GM19372 (cell line): ENCODE measurements at regions not wholly inside any gene's neighbourhood (a gene's known extent, or its start where the extent isn't known, plus 50 kb on each side); places are given as distances from the start of the nearest gene placed in this dataset.

Source experiments
- ATAC-seq: cut with Tn5 transposase; IDR thresholded peaks from one replicate; pipeline ENCODE4 v1.9.1; 2021; ENCODE audit warnings: mild to moderate bottlenecking, low read depth, moderate library complexity; ENCODE audit not compliant: unreplicated experiment

DNA sequence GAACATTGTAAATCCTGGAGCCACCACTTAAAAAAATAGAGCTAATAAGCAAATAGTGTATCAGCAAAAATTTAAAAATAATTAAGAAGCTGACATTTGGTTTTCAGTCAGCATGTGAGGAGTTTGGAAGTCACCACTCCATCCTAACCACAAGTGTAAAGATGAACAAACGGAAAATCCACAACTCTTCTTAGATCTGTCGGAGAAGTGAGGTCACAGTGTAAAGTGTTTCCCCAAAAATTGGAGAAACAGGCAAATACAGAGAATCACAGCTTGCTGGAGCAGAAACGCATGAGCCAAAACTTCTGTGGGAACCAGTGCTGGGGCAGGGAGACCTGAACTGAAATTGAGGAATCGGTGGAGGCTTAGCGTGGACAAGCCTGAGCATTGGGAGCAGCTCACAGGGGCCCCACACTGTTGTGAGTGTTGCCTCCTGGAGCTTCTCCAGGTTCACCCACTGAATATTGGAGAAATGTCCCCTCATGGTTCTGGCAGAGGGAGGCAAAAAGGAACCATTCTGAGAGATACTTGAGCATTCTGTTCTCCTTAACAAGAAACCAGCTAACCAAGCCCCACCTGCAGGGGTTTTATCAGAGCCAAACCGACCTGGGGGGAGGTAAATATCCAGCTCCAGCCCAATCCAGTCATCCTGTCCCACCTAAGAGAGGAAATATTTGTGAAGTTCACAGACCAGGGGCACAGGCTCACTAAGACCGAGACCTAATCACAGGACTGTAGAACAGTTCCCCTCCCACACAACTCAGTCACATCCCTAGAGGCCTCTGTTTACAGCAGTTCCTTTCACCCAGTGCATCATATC lies 192.0 kb downstream of the ERMARD start:
- ATAC-seq: no peak

DNA sequence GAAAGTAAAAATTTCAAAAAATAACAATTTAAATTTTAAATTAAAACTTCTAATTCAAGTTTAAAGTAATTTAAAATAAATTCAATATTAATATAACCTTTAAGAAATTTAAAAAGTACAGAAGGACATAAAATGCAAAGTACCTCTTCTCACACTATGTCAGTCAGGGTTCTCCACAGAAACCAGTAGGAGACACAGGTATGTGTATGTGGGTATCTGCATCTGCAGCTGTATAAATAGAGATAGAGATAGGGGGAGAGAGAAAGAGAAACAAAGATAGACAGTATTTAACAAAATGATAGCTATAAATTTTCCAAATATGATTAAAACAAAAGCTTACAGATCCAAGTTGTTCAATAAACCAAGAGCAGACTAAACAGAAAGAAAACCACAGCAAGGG lies 190.8 kb downstream of the ERMARD start:
- no peak for ATAC-seq

DNA sequence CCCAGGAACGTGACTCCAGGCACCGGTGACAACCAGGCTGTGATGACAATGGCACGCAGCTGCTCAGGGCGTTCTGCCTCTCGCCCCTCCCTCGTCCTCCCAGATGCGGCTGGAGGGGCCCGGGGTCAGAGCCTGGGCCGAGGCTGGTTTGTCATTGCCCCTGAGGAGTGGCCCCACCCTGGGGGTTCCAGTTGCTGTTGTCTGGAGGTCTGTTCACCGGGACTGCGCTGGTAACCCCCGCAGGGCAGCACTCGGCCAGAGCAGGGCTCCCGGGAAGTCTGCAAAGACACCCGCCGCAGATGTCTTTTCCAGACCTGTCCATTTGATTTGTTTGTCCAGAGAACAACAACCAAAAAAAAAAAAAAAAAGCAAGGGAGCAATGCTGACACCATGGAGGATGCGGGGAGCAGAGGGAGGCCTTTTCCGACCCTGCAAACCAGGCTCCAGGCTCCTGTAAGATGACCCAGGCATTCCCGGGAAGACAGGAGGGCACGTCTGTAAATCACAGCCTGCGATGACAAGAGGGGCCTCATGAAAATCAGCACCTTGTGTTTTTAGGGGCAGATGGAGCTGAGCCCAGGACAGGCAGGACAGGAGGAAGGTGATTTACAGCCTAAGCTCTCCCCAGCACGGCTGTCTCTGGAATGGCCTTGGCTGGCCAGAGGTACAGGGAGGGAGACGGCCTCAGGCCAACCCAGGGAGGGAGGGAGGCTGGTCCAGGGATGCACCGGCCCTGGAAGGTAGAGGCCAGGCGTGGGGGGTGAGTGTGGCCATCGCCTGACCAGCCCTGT lies 189.3 kb downstream of the ERMARD start:
- no peak for ATAC-seq

DNA sequence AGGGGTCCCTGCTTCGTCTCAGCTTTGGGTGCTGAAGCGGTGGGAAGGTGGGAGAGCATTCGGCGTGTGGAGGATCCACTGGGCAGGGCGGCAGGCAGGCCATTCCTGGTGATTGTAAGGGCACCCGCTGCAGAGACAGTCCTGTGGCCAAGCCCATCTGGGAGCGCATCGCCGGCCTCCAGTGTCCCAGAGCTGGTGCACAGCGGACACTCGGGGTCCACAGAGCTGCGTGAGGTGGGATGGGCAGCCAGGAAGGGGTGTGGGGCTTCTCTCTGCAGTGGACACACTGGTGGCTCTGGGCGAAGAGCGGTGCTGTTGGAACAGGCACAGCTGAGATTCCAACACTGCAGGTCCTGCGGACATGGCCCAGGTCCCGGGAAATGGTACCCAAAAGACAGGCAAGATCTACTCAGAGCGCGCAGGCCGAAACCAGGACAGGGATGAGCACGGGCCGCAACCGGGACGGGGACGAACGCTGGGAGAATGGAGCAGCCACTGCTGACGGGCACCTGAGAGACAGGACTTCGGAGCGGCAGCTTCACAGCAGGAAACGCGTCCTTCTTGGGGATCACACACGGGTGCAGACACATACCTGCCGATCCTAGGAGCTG lies 188.2 kb downstream of the ERMARD start:
- ATAC-seq: no peak

DNA sequence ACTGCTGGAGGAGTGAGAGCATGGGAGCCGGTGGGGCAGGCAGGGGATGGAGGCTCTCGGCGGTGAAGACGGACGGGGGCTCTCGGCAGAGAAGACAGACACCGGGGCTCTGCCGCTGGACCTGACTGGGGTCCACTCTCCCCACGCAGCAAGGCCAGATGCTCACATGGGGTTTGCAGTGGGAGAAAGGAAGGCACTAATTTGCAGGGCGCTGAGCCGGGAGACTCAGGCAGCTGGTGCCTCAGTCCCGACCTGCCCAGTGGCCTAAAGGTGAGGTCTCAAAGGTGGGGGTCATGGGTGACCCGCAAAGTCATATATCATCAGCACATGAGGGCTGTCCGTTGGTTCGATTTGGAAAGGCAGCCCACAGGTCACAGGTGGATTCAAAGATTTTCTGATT lies 187.3 kb downstream of the ERMARD start:
- no peak for ATAC-seq

DNA sequence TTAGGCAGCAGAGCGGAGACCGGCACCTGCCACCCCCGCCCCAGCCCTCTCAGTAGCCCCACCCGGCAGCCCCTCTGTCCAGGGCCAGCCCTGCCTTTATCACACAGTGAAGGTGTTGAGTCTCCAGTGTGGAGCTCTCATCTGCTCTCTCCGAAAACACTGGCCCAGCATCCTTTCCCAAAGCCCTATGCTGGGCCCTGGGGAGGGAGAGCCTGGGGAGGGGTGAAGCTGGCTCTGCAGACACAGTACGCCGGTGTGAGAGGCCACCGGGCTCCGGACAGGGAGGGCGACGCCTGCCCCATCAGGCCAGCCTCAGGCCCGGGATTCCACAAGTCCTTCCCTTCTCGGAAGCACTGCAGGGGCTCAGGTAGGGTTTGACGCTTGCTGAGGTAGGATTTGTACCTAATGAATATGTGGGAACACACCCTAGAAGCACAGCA lies 186.9 kb downstream of the ERMARD start:
- no peak for ATAC-seq

DNA sequence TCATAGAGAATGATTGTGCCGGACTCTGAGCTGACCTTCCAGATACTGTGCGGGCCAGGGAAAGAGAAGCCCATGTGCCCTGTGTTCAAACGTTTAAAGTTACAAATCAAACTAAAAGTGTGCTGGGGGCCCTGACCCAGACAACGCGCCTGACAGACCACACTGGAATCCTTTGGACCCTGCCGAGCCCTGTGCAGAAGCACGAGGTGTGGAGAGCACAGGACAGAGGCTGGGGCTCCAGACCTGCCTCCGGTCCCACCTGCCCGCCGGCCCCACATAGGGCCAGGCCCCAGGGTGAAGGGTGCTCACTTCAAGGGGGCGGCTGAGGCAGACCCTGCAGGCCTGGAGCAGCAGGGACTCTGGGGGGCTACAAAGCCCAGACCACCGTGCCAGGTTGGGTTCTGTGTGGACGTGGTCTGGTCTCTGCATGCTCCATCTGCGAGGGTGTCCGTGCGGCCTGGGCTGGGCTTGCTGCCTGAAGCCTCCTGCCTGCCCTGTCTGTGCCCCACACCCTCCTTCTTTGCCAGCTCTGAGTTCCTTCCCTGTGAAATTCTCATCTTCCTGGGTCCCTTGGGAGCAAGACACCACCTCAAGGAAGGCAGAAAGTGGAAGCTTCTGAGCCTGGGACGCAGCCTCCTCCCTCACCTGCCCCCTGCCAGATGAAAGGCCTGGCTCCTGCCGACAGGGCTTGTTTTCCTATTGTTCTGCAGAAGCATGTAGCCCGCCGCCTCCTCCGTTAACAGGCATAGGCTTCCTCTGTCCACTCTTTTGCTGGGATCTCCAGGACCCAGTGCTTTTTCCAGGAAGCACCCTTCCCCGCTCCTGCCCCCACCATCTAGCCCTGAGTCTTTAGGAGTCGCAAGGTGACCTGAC lies 186.2 kb downstream of the ERMARD start:
- ATAC-seq: no peak

DNA sequence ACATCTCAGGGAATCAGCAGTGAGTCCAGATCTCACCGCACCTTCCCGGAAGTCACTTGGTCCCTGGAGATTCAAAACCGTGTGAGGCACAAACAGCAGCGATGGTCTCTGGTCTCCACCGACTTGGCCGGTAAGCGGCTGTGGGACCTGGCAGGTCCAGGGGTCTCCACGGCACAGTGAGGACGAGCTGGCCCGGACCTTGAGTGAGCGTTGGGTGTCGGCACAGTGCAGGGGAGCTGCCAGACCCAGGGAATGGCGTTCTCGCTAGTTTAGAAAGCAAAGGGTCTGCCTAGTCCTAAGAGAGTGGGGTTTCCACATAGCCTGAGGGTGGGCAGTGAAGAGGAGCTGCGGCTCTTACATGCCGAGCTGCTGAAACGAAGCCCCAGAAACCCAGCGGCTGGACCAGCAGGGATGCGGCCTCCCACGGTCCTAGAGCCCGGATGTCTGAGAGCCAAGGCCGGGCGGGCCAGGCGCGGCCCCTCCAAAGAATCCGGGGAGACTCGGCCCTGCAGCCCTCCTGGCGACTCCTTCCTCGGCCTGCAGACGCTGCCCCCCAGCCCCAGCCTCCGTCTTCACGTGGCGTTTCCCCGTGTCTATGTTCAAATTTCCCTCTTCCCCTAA lies 185.0 kb downstream of the ERMARD start:
- no peak for ATAC-seq

DNA sequence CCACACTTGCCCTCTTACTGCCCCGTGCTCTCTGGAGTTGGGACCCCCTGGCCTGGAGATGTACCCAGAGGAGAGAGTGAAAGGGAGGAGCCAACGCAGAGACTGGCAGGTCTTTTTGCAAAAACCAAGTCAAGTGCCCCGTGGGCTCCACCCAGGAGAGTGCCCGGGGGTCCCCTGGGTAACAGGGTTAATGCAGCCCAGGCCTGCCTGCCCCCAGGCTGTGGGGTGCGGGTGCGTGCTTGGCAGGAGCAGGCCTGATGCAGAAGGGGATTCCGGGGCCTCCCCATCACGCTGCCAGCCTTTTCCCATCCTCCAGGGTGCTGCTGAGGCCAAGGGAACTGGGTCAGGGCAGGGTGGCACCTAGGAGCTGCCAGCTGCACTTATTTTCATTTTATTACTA lies 184.4 kb downstream of the ERMARD start:
- no peak for ATAC-seq

DNA sequence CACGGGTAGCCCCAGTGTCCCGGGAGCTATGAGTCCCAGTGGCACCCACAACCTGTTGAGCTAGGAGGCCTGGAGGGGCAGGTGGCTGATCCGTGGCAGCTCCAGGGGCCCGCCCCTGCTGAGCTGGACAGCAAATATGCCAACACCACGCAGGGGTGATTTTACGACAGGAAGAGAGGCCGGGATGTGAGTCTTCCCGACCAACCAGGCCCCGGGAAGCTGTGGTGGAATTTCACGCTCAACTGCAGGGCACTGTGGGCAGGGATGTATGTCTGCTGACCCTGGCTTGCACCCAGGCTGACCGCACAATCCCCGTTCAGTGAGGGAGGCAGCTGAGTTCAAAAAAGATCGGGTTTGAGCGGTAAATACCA lies 183.9 kb downstream of the ERMARD start:
- ATAC-seq: no peak

DNA sequence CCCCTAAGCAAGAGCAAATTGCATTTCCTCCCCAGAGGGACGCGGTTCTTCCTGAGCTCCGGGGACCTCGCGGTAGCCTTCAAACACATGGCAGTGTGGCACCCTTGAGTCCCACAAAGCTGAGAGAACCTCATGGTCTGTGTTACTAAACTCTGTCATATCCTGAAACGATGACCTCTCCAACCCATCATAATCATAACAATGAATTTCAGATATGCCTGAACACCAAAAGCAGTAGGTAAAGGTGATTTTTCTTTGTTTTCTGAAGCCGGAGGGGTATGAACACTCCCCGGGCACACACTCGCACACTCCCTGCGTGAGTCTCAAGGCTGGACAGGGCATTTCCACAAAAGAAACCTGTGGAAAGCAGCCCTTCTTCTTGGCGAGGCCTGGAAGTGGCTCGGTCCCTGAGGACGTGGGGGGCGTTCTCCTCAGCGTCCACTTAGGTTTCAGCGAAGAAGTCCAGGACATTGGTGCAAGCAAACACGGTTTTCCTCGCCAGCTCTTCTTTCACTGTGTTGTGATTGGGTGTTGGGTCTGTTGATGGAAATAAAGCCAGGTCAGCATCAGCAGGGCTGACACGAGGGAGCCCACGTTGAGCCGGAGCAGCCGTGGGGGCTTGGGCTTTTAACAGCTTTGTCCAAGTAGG lies 183.4 kb downstream of the ERMARD start:
- no peak for ATAC-seq

DNA sequence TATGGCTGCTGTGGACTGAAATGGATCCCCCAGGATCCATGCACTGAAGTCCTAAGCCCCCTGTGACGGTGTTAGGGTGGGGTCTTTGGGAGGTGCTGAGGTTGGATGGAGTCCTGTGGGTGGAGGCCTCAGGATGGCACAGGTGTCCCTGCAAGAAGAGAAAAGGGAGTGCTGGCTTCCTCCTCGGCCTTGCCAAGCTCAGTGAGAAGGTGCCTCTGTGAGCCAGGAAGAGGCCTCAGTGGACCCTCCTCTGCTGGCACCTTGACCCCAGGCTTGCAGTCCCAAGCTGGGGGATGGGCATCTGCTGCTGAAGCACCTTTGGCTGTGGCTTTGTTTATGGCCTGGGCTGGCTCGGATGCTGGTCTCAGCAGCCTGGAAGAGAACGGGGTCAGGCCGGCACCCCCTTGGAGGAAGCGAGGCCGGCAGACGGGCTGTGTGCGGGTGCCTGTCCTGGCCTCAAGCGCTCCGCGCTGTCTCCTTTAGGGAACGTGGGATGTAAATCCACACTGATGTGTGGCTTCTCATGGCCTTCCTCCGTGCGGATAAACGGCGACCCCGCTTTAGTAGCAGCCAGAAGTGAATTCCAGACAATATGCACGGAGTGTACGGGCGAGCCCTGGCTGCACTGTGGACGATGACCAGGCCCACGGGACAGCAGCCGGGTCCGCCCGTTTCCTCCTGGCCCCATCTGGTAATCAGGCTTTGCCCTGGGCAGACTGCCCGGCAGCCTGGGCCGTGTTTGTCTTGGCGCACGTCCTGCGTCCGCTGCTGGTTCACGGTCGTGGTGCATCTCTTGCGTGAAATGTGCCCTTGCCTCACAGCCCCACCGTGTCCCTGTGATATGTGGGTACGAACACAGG lies 182.6 kb downstream of the ERMARD start:
- ATAC-seq: no peak

DNA sequence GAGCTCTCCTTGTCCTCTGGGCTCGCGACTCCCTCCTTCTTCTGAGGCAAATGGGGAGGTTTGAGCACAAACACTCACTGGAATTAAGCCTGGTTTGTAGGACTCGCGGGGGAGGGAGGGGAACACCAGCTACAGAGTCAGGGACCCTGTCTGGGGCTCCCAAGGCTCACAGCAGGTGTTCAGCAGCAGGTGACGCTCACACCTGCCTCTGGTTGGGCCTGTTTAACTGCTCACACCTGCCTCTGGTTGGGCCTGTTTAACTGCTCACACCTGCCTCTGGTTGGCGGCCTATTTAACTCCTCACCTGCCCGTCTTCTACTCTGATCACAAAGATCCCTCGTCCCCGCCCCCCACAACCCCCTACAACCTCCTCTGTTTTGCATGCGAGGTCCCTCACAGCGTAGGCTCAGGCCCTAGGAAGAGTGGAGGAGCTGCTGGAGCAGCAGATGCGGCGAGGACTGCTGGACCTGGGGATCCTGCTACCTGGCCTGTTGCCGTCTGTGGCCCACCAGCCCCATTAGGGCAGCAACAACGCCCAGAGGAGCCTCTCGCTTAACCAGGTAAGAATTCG lies 181.9 kb downstream of the ERMARD start:
- ATAC-seq: no peak

DNA sequence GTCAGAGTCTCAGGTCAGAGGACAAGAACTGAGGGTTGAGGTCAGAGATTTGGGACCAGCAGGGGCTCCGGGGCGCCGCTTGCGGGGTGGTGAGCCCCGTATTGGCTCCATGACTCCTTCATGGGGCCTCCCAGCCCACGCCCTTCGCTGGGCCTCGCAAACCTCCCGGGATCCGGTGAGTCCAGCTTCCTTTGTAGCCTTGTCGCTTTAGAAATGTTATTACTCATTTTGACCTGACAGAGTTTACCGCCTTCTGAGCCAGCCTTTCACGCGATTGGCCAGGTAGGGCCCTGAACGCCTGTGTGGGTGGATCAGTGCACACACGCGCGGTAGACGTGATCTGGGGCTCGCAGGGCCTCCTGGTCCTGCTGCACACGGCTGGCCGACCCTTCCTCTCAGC lies 181.1 kb downstream of the ERMARD start:
- ATAC-seq: no peak

DNA sequence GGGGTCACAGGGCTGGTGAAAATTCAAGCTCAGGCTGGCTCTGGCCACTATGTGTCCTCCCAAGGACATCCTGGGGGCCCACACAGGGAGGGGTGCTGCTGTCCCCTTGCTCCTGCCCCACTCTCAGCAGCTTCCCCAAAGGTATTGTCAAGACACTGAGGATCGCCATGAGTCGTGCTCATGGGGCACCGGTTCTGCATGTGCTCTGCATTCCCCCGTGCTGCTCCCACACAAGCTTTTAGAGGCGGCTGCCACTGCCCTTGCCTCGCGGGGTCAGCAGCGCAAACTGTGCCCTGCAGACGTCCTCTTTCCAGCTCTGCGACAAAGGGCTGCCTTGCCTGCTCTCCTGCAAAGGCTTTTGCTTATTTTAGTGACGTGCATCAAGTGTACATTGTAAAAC lies 179.8 kb downstream of the ERMARD start:
- no peak for ATAC-seq

DNA sequence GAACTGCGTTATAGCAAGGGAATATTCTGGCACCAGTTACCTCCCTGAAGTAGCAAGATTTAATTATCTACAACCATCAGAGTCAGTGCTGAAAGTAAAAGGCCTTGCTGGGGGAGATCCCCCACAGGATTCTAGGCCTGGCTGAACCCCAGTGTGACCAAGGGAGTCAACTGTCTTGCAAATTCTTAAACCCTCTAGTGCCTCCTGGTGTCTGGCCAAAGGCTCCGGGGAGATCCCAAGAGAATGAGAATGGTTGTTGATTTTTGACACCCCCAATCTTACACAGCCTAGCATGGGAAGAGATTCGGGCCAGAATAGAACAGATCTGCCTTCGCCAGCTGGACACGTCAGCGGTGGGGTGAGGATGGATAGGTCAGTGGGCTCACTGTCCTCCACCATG lies 179.4 kb downstream of the ERMARD start:
- ATAC-seq: no peak

DNA sequence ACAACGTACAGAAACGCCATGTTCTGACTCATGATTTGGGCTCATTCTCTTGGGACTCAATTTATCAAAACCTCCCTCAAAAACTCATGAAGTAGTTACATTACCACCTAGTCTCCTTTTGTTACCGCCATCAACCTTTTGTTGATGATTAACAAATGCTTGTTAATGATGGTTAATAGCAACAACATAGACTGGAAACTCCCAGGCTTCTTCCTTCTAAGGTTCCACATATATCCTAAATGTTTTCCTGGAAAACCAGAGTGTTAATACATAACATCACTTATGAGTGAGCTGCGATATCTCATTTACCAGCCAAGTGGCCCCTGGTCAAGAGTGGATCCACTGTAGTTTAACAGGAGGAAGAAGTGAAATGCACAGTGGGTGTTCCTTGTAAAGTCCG lies 176.3 kb downstream of the ERMARD start:
- ATAC-seq: no peak

DNA sequence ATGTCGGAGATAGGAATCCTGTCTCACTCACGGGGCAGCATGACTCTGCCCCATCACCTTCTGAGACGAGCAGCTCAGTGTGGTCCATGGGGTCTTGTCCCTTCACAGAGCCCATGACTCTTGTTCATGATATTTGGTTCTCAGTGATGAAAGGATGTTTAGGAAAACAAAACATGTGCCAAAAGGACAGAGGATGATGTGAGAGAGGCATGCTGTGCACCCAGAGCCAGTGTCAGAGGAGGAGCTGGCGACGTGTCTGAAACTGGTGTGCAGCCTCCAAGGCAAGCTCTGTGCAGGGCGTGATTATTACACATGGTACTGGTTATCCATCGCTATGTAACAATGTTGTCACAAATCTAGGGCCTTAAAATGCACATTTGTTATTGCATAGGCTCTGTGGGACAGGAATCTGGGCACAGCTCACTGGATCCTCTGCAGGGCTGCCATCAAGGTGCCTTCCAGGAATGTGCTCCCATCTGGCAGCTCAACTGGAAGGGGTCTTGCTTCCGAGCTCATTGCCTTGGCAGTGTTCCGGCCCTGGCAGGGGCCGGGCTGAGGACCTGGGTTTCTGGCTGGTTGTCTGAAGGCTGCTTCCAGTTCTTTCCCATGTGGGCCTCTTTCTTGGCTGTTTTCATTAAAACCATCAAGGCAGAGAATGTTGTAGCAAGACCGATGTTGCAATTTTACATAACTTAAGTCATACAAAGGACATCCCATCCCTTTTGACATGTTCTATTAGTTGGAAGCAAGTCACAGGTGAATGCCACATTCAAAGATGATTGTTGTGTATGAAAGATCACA lies 175.4 kb downstream of the ERMARD start:
- no peak for ATAC-seq
